H9 (cell line): ENCODE measurements at regions not wholly inside any gene's neighbourhood (a gene's known extent, or its start where the extent isn't known, plus 50 kb on each side); places are given as distances from the start of the nearest gene placed in this dataset.

Experiments used
- DNase-seq: peaks from one replicate; pipeline ENCODE4 v3.0.0-alpha.2; 2017
- H2AFZ ChIP-seq: one replicate; pipeline ENCODE4 v1.6.1; 2013; ENCODE audit warnings: mild to moderate bottlenecking, low read length, control low read depth, moderate library complexity
- H2AK5ac ChIP-seq: 2 replicates; pipeline ENCODE4 v1.6.1; 2013; ENCODE audit warnings: low read length, control low read depth, mixed read lengths; ENCODE audit not compliant: insufficient read length
- H2BK120ac ChIP-seq: one replicate; pipeline ENCODE4 v1.6.1; 2013; ENCODE audit warnings: low read depth, mild to moderate bottlenecking, low read length, control low read depth, inconsistent platforms; ENCODE audit not compliant: poor library complexity, severe bottlenecking
- H2BK12ac ChIP-seq: 2 replicates; pipeline ENCODE4 v1.6.1; 2013; ENCODE audit warnings: low read length, control low read depth, mixed read lengths, low read depth; ENCODE audit not compliant: insufficient read length
- H2BK15ac ChIP-seq: 2 replicates; pipeline ENCODE4 v1.6.1; 2013; ENCODE audit warnings: low read depth, low read length, control low read depth
- H2BK20ac ChIP-seq: one replicate; pipeline ENCODE4 v1.6.1; 2013; ENCODE audit warnings: low read depth, mild to moderate bottlenecking, low read length, control low read depth, inconsistent platforms; ENCODE audit not compliant: poor library complexity, severe bottlenecking
- H2BK5ac ChIP-seq: 2 replicates; pipeline ENCODE4 v1.6.1; 2013; ENCODE audit warnings: low read length, control low read depth, mixed read lengths; ENCODE audit not compliant: insufficient read length
- H3K14ac ChIP-seq: 2 replicates; pipeline ENCODE4 v1.6.1; 2013; ENCODE audit warnings: low read length, control low read depth; ENCODE audit not compliant: insufficient read depth
- H3K18ac ChIP-seq: 2 replicates; pipeline ENCODE4 v1.6.1; 2013; ENCODE audit warnings: low read depth, mild to moderate bottlenecking, mixed read lengths, low read length, control low read depth; ENCODE audit not compliant: insufficient read length
- H3K23ac ChIP-seq: 2 replicates; pipeline ENCODE4 v1.6.1; 2013; ENCODE audit warnings: low read length, control low read depth, mixed read lengths, low read depth; ENCODE audit not compliant: insufficient read length
- H3K23me2 ChIP-seq: 2 replicates; pipeline ENCODE4 v1.6.1; 2013; ENCODE audit warnings: low read depth, mild to moderate bottlenecking, mixed read lengths, low read length, control low read depth; ENCODE audit not compliant: insufficient read length, poor library complexity, severe bottlenecking
- H3K27ac ChIP-seq: 2 replicates; pipeline ENCODE4 v1.5.1; 2013; ENCODE audit warnings: low read length, control low read depth, mixed read lengths, low read depth; ENCODE audit not compliant: insufficient read length
- H3K27me3 ChIP-seq: 2 replicates; pipeline ENCODE4 v1.6.1; 2013; ENCODE audit warnings: low read length, control low read depth, inconsistent platforms; ENCODE audit not compliant: insufficient read depth
- H3K4ac ChIP-seq: 2 replicates; pipeline ENCODE4 v1.6.1; 2013; ENCODE audit warnings: low read depth, mild to moderate bottlenecking, control low read depth, inconsistent platforms, low read length, moderate library complexity
- H3K4me1 ChIP-seq: 2 replicates; pipeline ENCODE4 v1.6.1; 2013; ENCODE audit warnings: low read length, control low read depth, inconsistent platforms; ENCODE audit not compliant: insufficient read depth
- H3K4me2 ChIP-seq: 2 replicates; pipeline ENCODE4 v1.6.1; 2013; ENCODE audit warnings: low read length, control low read depth, mixed read lengths; ENCODE audit not compliant: insufficient read length, insufficient read depth
- H3K56ac ChIP-seq: 2 replicates; pipeline ENCODE4 v1.6.1; 2013; ENCODE audit warnings: low read depth, mild to moderate bottlenecking, mixed read lengths, low read length, control low read depth; ENCODE audit not compliant: insufficient read length
- H3K79me1 ChIP-seq: 2 replicates; pipeline ENCODE4 v1.6.1; 2013; ENCODE audit warnings: low read depth, mild to moderate bottlenecking, moderate library complexity, low read length, control low read depth, inconsistent platforms; ENCODE audit not compliant: insufficient read depth, poor library complexity, severe bottlenecking
- H3K79me2 ChIP-seq: 2 replicates; pipeline ENCODE4 v1.6.1; 2013; ENCODE audit warnings: low read length, control low read depth, inconsistent platforms; ENCODE audit not compliant: insufficient read depth
- H3K9ac ChIP-seq: 2 replicates; pipeline ENCODE4 v1.6.1; 2013; ENCODE audit warnings: low read length, control low read depth, mixed read lengths; ENCODE audit not compliant: insufficient read length; ENCODE audit errors: extremely low read depth
- H3K9me3 ChIP-seq: one replicate; pipeline ENCODE4 v1.6.1; 2013; ENCODE audit warnings: low read depth, low read length, inconsistent platforms; ENCODE audit not compliant: control insufficient read depth
- H3T11ph ChIP-seq: one replicate; pipeline ENCODE4 v1.6.1; 2013; ENCODE audit warnings: mild to moderate bottlenecking, low read length, control low read depth, inconsistent platforms
- H4K20me1 ChIP-seq: one replicate; pipeline ENCODE4 v1.6.1; 2013; ENCODE audit not compliant: control insufficient read depth, insufficient read length, insufficient read depth
- H4K5ac ChIP-seq: 2 replicates; pipeline ENCODE4 v1.6.1; 2013; ENCODE audit warnings: low read depth, mild to moderate bottlenecking, mixed read lengths, low read length, control low read depth; ENCODE audit not compliant: insufficient read length
- H4K8ac ChIP-seq: replicated peaks from 2 replicates; pipeline ENCODE4 v1.6.1; 2013; ENCODE audit warnings: low read length, control low read depth, mixed read lengths, low read depth; ENCODE audit not compliant: insufficient read length
- H4K91ac ChIP-seq: 2 replicates; pipeline ENCODE4 v1.6.1; 2013; ENCODE audit warnings: low read depth, mild to moderate bottlenecking, moderate library complexity, mixed read lengths, low read length, control low read depth; ENCODE audit not compliant: insufficient read length
- H3K27ac Mint-ChIP-seq, 3 experiments: 2 replicates in 2 of 3; 3 replicates in 1 of 3; pipeline ENCODE4 v1.8.0; 2020 to 2021; ENCODE audit warnings: mixed read lengths in 3 of 3, mild to moderate bottlenecking in 1 of 3, moderate library complexity in 1 of 3
- H3K27me3 Mint-ChIP-seq: 2 replicates; pipeline ENCODE4 v1.8.0; 2021; ENCODE audit warnings: low read depth, mild to moderate bottlenecking, moderate library complexity, mixed read lengths
- H3K36me3 Mint-ChIP-seq, 3 experiments: 2 replicates in 2 of 3; 3 replicates in 1 of 3; pipeline ENCODE4 v1.8.0; 2020 to 2021; ENCODE audit warnings: low read depth in 3 of 3, mixed read lengths in 3 of 3; ENCODE audit not compliant: insufficient read depth in 1 of 3
- H3K4me1 Mint-ChIP-seq, 2 experiments: 2 replicates each; pipeline ENCODE4 v1.8.0; 2020; ENCODE audit warnings: mixed read lengths in 2 of 2
- H3K4me3 Mint-ChIP-seq, 2 experiments: 2 replicates in 1 of 2; 3 replicates in 1 of 2; pipeline ENCODE4 v1.8.0; 2020 to 2021; ENCODE audit warnings: mild to moderate bottlenecking in 2 of 2, mixed read lengths in 2 of 2, moderate library complexity in 1 of 2
- H3K9me3 Mint-ChIP-seq, 2 experiments: 2 replicates in 1 of 2; 3 replicates in 1 of 2; pipeline ENCODE4 v1.8.0; 2020; ENCODE audit warnings: mild to moderate bottlenecking in 2 of 2, mixed read lengths in 2 of 2, moderate library complexity in 1 of 2
- WGBS: extraction: QIAGEN DNeasy Blood & Tissue Kit; methylation state at CpG from one replicate; pipeline ENCODE4 v1.1.7; 2013; ENCODE audit warnings: missing lambda C conversion rate, low lambda C conversion rate, mixed read lengths; ENCODE audit not compliant: insufficient read length; ENCODE audit errors: extremely low coverage; 5-methylcytosine and 5-hydroxymethylcytosine counted together
- TF ChIP-seq, protein P1 (sequence below): fragments of 200-600 bp; sonication (generic); conservative IDR thresholded peaks from 3 replicates; pipeline ENCODE4 v1.8.0; 2021; ENCODE audit warnings: antibody characterized with exemption, mild to moderate bottlenecking

DNA sequence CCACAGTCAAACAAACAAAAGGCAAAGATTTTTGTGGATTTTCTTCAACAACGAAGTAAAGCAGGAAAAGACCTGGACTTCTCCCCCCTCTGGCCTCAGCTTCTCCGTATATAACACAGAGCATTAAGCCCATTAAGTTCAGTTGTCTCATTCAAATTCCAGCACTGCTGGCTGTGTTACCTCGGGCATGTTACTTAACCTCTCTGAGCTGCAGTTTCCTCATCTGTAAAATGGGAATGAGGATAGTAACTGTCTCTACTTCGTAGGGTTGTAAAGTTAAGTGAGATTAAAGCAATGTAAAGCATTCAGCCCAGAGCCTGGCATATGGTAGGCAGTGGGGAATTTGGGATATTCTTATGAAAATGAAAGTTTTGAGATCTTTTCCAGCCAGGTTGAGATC, 92.7 kb upstream of the SMIM23 start:
- no peak overlapping the region for H3K56ac ChIP-seq
- no peak overlapping the region for H2BK20ac ChIP-seq
- peaks cover 0 to 3% of the 10 kb centered on the region in 2 experiments; a peak in 1 of 5 replicates for H3K9me3 Mint-ChIP-seq
- WGBS, result no CpG with 5 or more reads among the region's 4 CpGs
- H3K79me2 ChIP-seq, result no peaks in the 10 kb centered on the region
- H4K8ac ChIP-seq, result no peak overlapping the region
- H3K27ac Mint-ChIP-seq, result no peak overlapping the region
- H2BK15ac ChIP-seq, result no peak overlapping the region
- H4K91ac ChIP-seq, result no peak overlapping the region
- H2AK5ac ChIP-seq, result no peak overlapping the region
- DNase-seq, result no peak
- TF ChIP-seq, protein P1, sequence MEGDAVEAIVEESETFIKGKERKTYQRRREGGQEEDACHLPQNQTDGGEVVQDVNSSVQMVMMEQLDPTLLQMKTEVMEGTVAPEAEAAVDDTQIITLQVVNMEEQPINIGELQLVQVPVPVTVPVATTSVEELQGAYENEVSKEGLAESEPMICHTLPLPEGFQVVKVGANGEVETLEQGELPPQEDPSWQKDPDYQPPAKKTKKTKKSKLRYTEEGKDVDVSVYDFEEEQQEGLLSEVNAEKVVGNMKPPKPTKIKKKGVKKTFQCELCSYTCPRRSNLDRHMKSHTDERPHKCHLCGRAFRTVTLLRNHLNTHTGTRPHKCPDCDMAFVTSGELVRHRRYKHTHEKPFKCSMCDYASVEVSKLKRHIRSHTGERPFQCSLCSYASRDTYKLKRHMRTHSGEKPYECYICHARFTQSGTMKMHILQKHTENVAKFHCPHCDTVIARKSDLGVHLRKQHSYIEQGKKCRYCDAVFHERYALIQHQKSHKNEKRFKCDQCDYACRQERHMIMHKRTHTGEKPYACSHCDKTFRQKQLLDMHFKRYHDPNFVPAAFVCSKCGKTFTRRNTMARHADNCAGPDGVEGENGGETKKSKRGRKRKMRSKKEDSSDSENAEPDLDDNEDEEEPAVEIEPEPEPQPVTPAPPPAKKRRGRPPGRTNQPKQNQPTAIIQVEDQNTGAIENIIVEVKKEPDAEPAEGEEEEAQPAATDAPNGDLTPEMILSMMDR, result no peak
- H3K4ac ChIP-seq, result no peak overlapping the region
- peaks cover 2 to 7% of the 10 kb centered on the region in 2 experiments; a peak in 2 of 4 replicates for H3K4me1 Mint-ChIP-seq
- H3K23ac ChIP-seq, result no peak overlapping the region
- H3K4me3 Mint-ChIP-seq, result no peak overlapping the region
- H2BK120ac ChIP-seq, result no peak overlapping the region
- no peak overlapping the region for H3T11ph ChIP-seq
- no peaks in the 10 kb centered on the region for H4K20me1 ChIP-seq
- H2AFZ ChIP-seq, result no peak overlapping the region
- no peak overlapping the region for H3K27ac ChIP-seq
- H2BK12ac ChIP-seq, result no peak overlapping the region
- no peak overlapping the region for H3K18ac ChIP-seq
- no peak overlapping the region for H4K5ac ChIP-seq
- no peaks in the 10 kb centered on the region for H3K27me3 ChIP-seq
- no peak overlapping the region for H2BK5ac ChIP-seq
- no peaks in the 10 kb centered on the region for H3K23me2 ChIP-seq
- H3K9ac ChIP-seq, result no peak overlapping the region
- no peak overlapping the region for H3K4me2 ChIP-seq
- no peak overlapping the region for H3K14ac ChIP-seq
- H3K9me3 ChIP-seq, result no peaks in the 10 kb centered on the region
- no peaks in the 10 kb centered on the region for H3K36me3 Mint-ChIP-seq
- H3K79me1 ChIP-seq, result no peaks in the 10 kb centered on the region
- peaks cover 14% of the 10 kb centered on the region for H3K27me3 Mint-ChIP-seq
- H3K4me1 ChIP-seq, result no peaks in the 10 kb centered on the region
